ENCODE measurements at regions not wholly inside any gene's neighbourhood (a gene's known extent, or its start where the extent isn't known, plus 50 kb on each side); places are given as distances from the start of the nearest gene placed in this dataset.

- Mint-ChIP-seq H3K4me1 (ENCODE audit: unreplicated experiment) (peaks cover 4% of the 10 kb centered on the region), H3K9me3 (ENCODE audit: unreplicated experiment) (no peaks in the 10 kb centered on the region), H3K36me3 (ENCODE audit: unreplicated experiment) (no peaks in the 10 kb centered on the region), H3K27ac (ENCODE audit: unreplicated experiment) (no peak overlapping the region), H3K4me3 (ENCODE audit: unreplicated experiment) (no peak overlapping the region), H3K27me3 (ENCODE audit: unreplicated experiment) (no peaks in the 10 kb centered on the region)
- no peak for TF ChIP-seq CTCF (IDR thresholded peaks at IDR 0.05)
- no peak for DNase-seq (ENCODE audit: extremely low spot score, unreplicated experiment)
Observed at GRCh38 chr3:22928216-22929110, 274.7 kb upstream of the UBE2E2 start.

- no peak overlapping the region for H3K4me3 Mint-ChIP-seq (ENCODE audit: unreplicated experiment)
- peaks cover 9% of the 10 kb centered on the region for H3K4me1 Mint-ChIP-seq (ENCODE audit: unreplicated experiment)
- no peak for DNase-seq (ENCODE audit: extremely low spot score, unreplicated experiment)
- peaks cover 2% of the 10 kb centered on the region for H3K27me3 Mint-ChIP-seq (ENCODE audit: unreplicated experiment)
- no peak for TF ChIP-seq CTCF (IDR thresholded peaks at IDR 0.05)
- H3K9me3 Mint-ChIP-seq (ENCODE audit: unreplicated experiment), result peaks cover 4% of the 10 kb centered on the region
- no peak overlapping the region for H3K27ac Mint-ChIP-seq (ENCODE audit: unreplicated experiment)
- no peaks in the 10 kb centered on the region for H3K36me3 Mint-ChIP-seq (ENCODE audit: unreplicated experiment)
Observed at GRCh38 chr3:22933051-22933840, 269.9 kb upstream of the UBE2E2 start.

GRCh38 chr3:22933841-22934116 is 269.3 kb upstream of the UBE2E2 start:
- Mint-ChIP-seq H3K4me1 (ENCODE audit: unreplicated experiment) (peaks cover 9% of the 10 kb centered on the region), H3K27ac (ENCODE audit: unreplicated experiment) (no peak overlapping the region), H3K36me3 (ENCODE audit: unreplicated experiment) (no peaks in the 10 kb centered on the region), H3K9me3 (ENCODE audit: unreplicated experiment) (peaks cover 4% of the 10 kb centered on the region), H3K4me3 (ENCODE audit: unreplicated experiment) (no peak overlapping the region), H3K27me3 (ENCODE audit: unreplicated experiment) (peaks cover 2% of the 10 kb centered on the region)
- no peak for DNase-seq (ENCODE audit: extremely low spot score, unreplicated experiment)
- no peak for TF ChIP-seq CTCF (IDR thresholded peaks at IDR 0.05)

- H3K4me3 Mint-ChIP-seq (ENCODE audit: unreplicated experiment), result no peak overlapping the region
- H3K9me3 Mint-ChIP-seq (ENCODE audit: unreplicated experiment), result peaks cover 4% of the 10 kb centered on the region
- H3K36me3 Mint-ChIP-seq (ENCODE audit: unreplicated experiment), result no peaks in the 10 kb centered on the region
- H3K27ac Mint-ChIP-seq (ENCODE audit: unreplicated experiment), result no peak overlapping the region
- peaks cover 13% of the 10 kb centered on the region for H3K4me1 Mint-ChIP-seq (ENCODE audit: unreplicated experiment)
- H3K27me3 Mint-ChIP-seq (ENCODE audit: unreplicated experiment), result peaks cover 2% of the 10 kb centered on the region
- no peak for TF ChIP-seq CTCF (IDR thresholded peaks at IDR 0.05)
- DNase-seq (ENCODE audit: extremely low spot score, unreplicated experiment), result no peak
Observed at GRCh38 chr3:22935040-22935439, 268.1 kb upstream of the UBE2E2 start.

GRCh38 chr3:22937536-22937935 is 265.6 kb upstream of the UBE2E2 start:
- no peak overlapping the region for H3K27ac Mint-ChIP-seq (ENCODE audit: unreplicated experiment)
- no peak overlapping the region for H3K4me3 Mint-ChIP-seq (ENCODE audit: unreplicated experiment)
- H3K36me3 Mint-ChIP-seq (ENCODE audit: unreplicated experiment), result no peaks in the 10 kb centered on the region
- peaks cover 8% of the 10 kb centered on the region for H3K9me3 Mint-ChIP-seq (ENCODE audit: unreplicated experiment)
- no peak for TF ChIP-seq CTCF (IDR thresholded peaks at IDR 0.05)
- H3K4me1 Mint-ChIP-seq (ENCODE audit: unreplicated experiment), result peaks cover 13% of the 10 kb centered on the region
- no peak for DNase-seq (ENCODE audit: extremely low spot score, unreplicated experiment)
- peaks cover 11% of the 10 kb centered on the region for H3K27me3 Mint-ChIP-seq (ENCODE audit: unreplicated experiment)
